ENCODE measurements at regions not wholly inside any gene's neighbourhood (a gene's known extent, or its start where the extent isn't known, plus 50 kb on each side); places are given as distances from the start of the nearest gene placed in this dataset.

DNA sequence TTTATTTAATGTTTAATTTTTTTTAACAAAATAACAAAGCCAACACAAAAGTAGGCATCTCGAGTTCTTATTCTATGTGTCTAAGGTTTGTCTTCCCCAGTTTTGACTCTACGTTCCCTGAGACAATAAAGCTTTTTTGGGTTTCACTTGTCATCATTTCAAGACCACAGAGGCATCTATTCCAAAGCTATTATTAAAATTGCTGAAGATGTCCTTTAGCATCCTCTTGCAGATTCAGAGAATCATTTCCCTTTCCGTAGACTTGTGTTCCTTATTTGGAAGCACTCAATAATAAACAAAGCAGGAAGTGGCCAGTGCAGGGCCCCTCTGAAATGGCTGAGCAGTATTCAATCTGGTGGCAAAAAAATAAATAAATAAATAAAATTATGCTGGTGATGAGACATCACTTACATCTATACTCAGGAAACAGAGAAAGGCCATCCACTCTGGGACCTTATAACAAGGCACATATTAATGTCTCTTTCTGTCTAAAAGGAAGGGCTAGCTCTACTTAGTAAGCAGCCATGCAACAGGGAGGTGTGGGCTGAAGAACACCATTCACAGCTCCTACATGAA is 362.3 kb downstream of the WDR72 start:
- TF ChIP-seq, protein P1, sequence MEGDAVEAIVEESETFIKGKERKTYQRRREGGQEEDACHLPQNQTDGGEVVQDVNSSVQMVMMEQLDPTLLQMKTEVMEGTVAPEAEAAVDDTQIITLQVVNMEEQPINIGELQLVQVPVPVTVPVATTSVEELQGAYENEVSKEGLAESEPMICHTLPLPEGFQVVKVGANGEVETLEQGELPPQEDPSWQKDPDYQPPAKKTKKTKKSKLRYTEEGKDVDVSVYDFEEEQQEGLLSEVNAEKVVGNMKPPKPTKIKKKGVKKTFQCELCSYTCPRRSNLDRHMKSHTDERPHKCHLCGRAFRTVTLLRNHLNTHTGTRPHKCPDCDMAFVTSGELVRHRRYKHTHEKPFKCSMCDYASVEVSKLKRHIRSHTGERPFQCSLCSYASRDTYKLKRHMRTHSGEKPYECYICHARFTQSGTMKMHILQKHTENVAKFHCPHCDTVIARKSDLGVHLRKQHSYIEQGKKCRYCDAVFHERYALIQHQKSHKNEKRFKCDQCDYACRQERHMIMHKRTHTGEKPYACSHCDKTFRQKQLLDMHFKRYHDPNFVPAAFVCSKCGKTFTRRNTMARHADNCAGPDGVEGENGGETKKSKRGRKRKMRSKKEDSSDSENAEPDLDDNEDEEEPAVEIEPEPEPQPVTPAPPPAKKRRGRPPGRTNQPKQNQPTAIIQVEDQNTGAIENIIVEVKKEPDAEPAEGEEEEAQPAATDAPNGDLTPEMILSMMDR (IDR thresholded peaks at IDR 0.05; ENCODE audit: extremely low read depth, missing control alignments), result no peak
- DNase-seq (ENCODE audit: low spot score), result no peak

DNA sequence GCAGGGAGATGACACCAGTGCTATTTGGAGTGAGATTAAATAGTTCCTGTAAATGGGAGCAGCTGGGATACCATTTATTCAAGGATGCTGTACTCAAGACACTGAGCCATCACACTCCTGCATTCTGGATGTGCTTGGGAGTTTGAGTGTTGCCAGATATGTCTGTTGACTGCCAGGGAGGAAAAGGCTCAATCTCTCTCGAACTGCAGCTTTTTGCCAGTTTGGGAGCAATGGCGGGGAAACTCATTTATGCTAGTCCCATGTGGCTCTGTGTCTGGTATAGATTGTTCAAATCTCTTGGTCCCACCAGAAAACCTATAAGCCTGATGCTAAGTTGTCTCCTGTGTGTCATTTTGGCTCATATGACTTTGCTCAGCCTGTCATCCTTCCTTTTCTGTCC is 363.6 kb downstream of the WDR72 start:
- DNase-seq (ENCODE audit: low spot score), result no peak
- TF ChIP-seq, protein P1 (IDR thresholded peaks at IDR 0.05; ENCODE audit: extremely low read depth, missing control alignments), result no peak

DNA sequence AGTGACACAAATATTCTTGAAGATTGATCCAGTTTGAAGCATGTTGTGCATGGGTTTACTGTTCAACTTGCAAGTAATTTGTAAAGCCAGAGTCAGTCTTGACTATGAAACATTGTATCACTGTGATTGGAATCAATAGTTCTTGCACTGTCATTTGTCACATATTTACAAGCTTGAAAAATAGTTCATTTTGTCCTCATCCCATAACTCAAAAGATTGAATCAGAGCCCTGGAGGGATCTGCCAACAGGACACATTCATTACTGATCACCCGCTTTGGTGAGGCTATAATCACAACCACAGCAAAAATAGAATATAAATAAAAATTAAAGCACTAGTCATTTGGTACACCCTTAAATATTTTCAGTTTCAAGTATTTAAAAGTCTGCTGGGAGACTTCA is 368.9 kb downstream of the WDR72 start:
- TF ChIP-seq, protein P1 (IDR thresholded peaks at IDR 0.05; ENCODE audit: extremely low read depth, missing control alignments), result no peak

DNA sequence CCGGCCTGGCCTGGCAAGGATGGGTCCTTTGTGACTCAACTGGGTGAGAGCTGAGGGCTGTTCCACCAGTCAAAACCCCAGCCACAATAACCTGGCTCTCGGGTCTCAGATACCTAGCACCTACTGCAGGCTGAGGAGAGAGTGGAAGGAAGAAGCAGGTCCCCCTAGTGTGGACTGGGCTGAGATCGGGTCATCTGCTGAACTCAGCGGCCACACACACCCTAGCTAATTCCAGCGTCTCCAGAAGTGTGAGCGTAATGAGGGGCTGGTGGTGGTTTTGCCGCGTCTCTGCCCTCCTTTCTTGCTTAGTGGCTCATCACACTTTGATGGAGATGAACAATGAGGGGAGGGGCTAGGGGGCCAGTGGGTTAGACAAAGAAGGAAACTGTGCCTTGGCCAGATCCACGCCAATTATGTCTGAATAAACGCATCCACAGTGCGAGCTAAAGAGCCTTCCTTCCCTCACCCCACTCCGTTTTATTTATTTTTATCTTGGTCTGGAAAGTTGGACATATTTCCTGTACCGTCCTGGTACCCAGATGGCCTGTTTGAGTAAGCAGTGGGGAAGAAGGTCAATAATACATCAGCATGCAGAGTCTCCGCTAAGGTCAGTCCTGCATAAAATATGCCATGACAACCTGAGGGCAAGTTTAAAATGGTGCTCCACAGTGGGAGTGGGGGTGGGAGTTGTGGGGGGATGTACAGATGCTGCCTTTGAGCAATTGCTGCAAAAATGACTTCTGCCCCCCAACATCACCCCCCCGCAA is 370.0 kb downstream of the WDR72 start:
- TF ChIP-seq, protein P1 (IDR thresholded peaks at IDR 0.05; ENCODE audit: extremely low read depth, missing control alignments), result no peak
- DNase-seq (ENCODE audit: low spot score), result no peak

More for the DNA sequence above, 368.9 kb downstream of the WDR72 start:
- DNase-seq (ENCODE audit: low spot score), result no peak

DNA sequence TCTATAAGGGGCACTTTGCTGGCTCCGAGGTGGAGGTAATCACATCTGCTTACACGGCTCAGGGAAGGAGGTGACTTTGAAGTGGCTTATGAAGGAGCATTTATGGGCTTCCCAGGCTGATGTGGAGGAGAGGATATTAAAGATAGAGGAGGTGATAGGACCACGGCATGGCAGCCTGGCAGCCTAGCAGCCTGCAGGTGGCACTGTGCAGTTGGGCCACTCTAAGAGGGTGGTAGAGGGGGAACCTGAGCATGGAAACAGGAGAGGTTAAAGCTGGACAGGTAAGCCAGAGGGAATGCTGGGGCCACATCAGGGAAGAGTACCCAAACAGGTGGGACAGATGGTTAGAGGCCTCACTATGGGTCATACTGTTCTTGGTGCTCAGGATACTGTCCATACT is 375.0 kb downstream of the WDR72 start:
- DNase-seq (ENCODE audit: low spot score), result no peak
- TF ChIP-seq, protein P1 (IDR thresholded peaks at IDR 0.05; ENCODE audit: extremely low read depth, missing control alignments), result no peak

DNA sequence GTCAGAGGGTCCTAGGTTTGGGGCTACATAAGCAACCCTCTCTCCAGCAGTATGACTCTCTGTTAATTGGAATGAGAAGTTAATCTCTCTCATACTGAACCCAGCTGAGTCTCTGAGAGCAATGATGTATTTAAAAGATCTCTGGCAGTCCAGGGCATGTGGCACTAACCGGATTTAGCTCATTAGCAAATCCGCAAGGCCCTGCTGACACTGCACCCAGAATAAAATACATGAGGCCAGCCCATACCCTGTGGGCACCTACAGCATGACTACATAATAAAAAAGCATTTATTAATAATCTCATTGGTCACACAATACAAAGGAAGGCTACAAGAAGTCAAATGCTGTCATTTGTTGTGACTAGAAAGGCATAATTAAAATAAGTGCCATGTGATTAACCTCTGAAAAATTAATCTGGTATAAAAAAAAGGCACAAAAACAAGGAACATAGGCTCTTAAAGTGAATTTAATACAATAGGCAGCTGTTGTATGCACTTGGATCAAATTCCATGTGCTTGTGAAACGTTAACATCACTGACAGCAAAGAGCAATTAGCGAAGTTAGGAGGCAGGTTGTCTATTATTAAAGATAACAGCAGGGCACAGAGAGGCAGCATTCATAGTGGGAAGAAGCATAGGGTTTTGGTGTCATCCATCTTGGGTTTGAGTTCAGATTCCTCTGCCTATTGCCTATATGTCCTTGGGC is 381.2 kb downstream of the WDR72 start:
- no peak for DNase-seq (ENCODE audit: low spot score)
- TF ChIP-seq, protein P1 (IDR thresholded peaks at IDR 0.05; ENCODE audit: extremely low read depth, missing control alignments), result no peak

DNA sequence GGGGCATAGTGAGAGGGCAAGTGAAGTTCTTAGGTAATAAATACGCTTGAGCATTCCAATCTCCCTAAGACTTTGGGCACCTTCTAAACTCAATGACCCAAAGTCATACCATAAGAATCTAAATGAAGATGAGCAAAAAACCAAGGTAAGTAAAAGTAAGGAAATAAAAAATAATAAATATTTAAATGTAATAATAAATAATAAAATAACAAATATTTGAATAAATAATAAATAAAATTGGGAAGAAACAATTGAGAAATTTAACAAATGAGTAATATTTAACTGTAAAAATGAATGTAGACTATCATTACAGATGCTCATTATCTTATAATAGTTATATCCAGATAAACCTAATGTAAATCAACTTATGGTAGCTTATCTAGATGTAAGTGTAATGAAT is 391.7 kb downstream of the WDR72 start:
- TF ChIP-seq, protein P1 (IDR thresholded peaks at IDR 0.05; ENCODE audit: extremely low read depth, missing control alignments), result no peak
- no peak for DNase-seq (ENCODE audit: low spot score)
